ENCODE measurements at regions not wholly inside any gene's neighbourhood (a gene's known extent, or its start where the extent isn't known, plus 50 kb on each side); places are given as distances from the start of the nearest gene placed in this dataset.
A peak's percentile ranks its signal among the peaks of the same experiment; 100 is the strongest.

DNA sequence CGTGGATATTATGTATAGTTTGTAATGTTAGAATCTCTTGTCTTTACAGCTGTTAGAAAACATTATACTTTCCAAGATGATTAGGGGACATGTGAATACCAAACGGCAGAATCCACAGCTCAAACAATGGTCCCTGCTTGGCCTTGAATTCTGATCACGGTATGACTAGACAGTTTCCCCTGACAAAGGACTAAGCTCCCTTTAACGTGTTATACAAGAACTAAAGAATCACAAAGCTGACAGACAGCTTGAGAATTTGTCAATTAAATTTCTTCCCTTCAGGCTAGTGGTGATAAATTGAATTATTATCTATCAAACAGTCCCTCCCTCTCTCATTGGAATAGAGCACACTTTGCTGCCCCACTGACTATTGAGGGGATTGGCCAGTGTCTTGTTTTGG lies 359.2 kb upstream of the ID2 start (continued):
- TF ChIP-seq ZNF521 (tag by site-specific recombination; IDR thresholded peaks at IDR 0.05): no peak

DNA sequence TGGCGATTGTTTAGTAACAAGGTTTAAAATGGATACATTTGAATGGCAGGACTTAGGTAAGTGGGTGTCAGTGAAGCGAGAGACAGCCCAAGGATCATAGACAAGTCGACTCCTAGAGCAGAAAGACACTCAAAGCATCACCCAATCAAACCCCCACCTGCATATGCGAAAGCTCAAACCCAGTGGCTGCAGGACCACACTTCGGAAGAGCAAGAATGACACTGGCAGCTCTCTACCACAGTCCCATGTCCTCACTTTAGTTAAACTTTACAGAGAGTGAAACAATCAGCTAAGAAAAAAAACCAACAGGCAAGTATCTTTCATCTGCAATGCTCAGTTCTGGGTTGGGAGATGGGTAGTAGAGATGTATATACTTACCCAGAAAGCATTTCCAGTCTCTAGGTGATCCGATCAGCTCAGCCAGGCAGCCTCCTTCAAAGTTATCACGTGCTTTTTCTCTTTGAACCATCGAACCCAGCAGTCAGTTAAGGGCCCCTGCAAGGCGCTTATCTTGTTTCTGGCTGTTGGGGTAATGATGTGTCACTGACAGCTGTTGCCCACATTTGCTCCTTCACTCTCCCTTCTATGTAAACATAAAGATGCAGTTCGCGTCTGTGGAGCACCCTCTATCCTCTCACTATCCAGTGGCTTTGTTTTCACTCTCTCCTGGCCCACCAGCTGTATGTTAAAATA lies 357.5 kb upstream of the ID2 start:
- no peaks in the 10 kb centered on the region for H3K36me3 ChIP-seq (ENCODE audit: control insufficient read depth in 2 of 2, insufficient read depth in 1 of 2, low read length in 2 of 2)
- H3K27ac ChIP-seq (ENCODE audit: extremely low read depth, low read depth, low read length): no peak overlapping the region
- no peaks in the 10 kb centered on the region for H3K9me3 ChIP-seq (ENCODE audit: control insufficient read depth, insufficient read depth, low read depth, low read length)
- H3K4me3 ChIP-seq (ENCODE audit: low read depth, low read length): no peak overlapping the region
- no peaks in the 10 kb centered on the region for H3K4me1 ChIP-seq (ENCODE audit: control insufficient read depth, insufficient read depth, low read length)
- ChIA-PET POLR2A (interaction anchor here (1.5 kb wide), 1 partner anchor 358 kb away, joined by 4 read pairs; the partner anchor contains the start of gene ID2), CTCF (interaction anchor here (0.6 to 1.0 kb wide), 2 partner anchors 9 to 1227 kb away, joined by 3 read pairs; no protein-coding TSS in a partner anchor)
- TF ChIP-seq ZNF433 (tag by site-specific recombination; IDR thresholded peaks at IDR 0.05; ENCODE audit: low read depth) (no peak), SCRT2 (tag by site-specific recombination; IDR thresholded peaks at IDR 0.05) (0 out of 2 replicates have a peak, but pooled peaks have one; percentile 19)

DNA sequence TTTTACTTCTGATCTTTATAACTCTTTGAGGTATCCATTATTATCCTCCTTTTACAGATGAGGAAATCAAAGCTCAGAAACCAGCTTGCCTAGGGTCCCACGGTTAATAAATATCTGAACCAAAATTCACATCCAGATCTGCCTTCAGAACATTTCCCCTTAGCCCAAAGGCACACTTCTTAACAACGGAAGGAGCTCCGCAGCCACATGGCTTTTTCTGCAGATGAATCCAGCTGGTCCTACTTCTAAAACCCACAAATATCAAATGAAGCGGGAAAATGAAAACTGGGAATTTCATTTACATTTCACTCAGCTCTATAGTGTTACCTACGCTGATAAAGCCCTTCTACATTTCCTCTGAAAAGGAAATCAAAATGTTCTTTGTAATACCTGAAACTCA lies 357.0 kb upstream of the ID2 start:
- Histone ChIP-seq H3K27ac (ENCODE audit: extremely low read depth, low read depth, low read length) (no peak overlapping the region), H3K4me3 (ENCODE audit: low read depth, low read length) (no peak overlapping the region), H3K36me3 (ENCODE audit: control insufficient read depth in 2 of 2, insufficient read depth in 1 of 2, low read length in 2 of 2) (no peaks in the 10 kb centered on the region), H3K4me1 (ENCODE audit: control insufficient read depth, insufficient read depth, low read length) (no peaks in the 10 kb centered on the region), H3K9me3 (ENCODE audit: control insufficient read depth, insufficient read depth, low read depth, low read length) (no peaks in the 10 kb centered on the region)
- TF ChIP-seq ZNF2 (tag by site-specific recombination; IDR thresholded peaks at IDR 0.05) (no peak), KLF7 (tag by site-specific recombination; IDR thresholded peaks at IDR 0.05; ENCODE audit: borderline replicate concordance) (no peak), GFI1B (tag by site-specific recombination; IDR thresholded peaks at IDR 0.05) (no peak), ZNF785 (tag by site-specific recombination; IDR thresholded peaks at IDR 0.05) (no peak), ZNF311 (tag by site-specific recombination; IDR thresholded peaks at IDR 0.05; ENCODE audit: borderline replicate concordance) (no peak), ZNF610 (tag by site-specific recombination; IDR thresholded peaks at IDR 0.05; ENCODE audit: borderline replicate concordance) (no peak), ZNF585B (tag by site-specific recombination; IDR thresholded peaks at IDR 0.05) (no peak), YY2 (tag by site-specific recombination; IDR thresholded peaks at IDR 0.05) (no peak), ZNF391 (tag by site-specific recombination; IDR thresholded peaks at IDR 0.05; ENCODE audit: borderline replicate concordance, low read depth) (no peak), ZNF121 (tag by site-specific recombination; IDR thresholded peaks at IDR 0.05) (no peak), ZNF394 (tag by site-specific recombination; IDR thresholded peaks at IDR 0.05; ENCODE audit: borderline replicate concordance) (no peak)
- TF ChIP-seq, protein P1, sequence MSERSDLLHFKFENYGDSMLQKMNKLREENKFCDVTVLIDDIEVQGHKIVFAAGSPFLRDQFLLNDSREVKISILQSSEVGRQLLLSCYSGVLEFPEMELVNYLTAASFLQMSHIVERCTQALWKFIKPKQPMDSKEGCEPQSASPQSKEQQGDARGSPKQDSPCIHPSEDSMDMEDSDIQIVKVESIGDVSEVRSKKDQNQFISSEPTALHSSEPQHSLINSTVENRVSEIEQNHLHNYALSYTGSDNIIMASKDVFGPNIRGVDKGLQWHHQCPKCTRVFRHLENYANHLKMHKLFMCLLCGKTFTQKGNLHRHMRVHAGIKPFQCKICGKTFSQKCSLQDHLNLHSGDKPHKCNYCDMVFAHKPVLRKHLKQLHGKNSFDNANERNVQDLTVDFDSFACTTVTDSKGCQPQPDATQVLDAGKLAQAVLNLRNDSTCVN (tag by site-specific recombination; optimal IDR thresholded peaks at IDR 0.05): no peak
- TF ChIP-seq, protein P2, sequence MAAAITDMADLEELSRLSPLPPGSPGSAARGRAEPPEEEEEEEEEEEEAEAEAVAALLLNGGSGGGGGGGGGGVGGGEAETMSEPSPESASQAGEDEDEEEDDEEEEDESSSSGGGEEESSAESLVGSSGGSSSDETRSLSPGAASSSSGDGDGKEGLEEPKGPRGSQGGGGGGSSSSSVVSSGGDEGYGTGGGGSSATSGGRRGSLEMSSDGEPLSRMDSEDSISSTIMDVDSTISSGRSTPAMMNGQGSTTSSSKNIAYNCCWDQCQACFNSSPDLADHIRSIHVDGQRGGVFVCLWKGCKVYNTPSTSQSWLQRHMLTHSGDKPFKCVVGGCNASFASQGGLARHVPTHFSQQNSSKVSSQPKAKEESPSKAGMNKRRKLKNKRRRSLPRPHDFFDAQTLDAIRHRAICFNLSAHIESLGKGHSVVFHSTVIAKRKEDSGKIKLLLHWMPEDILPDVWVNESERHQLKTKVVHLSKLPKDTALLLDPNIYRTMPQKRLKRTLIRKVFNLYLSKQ (tag by site-specific recombination; IDR thresholded peaks at IDR 0.05; ENCODE audit: borderline replicate concordance): no peak
- TF ChIP-seq, protein P3, sequence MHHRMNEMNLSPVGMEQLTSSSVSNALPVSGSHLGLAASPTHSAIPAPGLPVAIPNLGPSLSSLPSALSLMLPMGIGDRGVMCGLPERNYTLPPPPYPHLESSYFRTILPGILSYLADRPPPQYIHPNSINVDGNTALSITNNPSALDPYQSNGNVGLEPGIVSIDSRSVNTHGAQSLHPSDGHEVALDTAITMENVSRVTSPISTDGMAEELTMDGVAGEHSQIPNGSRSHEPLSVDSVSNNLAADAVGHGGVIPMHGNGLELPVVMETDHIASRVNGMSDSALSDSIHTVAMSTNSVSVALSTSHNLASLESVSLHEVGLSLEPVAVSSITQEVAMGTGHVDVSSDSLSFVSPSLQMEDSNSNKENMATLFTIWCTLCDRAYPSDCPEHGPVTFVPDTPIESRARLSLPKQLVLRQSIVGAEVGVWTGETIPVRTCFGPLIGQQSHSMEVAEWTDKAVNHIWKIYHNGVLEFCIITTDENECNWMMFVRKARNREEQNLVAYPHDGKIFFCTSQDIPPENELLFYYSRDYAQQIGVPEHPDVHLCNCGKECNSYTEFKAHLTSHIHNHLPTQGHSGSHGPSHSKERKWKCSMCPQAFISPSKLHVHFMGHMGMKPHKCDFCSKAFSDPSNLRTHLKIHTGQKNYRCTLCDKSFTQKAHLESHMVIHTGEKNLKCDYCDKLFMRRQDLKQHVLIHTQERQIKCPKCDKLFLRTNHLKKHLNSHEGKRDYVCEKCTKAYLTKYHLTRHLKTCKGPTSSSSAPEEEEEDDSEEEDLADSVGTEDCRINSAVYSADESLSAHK (tag by site-specific recombination; IDR thresholded peaks at IDR 0.05): no peak
- TF ChIP-seq, protein P4, sequence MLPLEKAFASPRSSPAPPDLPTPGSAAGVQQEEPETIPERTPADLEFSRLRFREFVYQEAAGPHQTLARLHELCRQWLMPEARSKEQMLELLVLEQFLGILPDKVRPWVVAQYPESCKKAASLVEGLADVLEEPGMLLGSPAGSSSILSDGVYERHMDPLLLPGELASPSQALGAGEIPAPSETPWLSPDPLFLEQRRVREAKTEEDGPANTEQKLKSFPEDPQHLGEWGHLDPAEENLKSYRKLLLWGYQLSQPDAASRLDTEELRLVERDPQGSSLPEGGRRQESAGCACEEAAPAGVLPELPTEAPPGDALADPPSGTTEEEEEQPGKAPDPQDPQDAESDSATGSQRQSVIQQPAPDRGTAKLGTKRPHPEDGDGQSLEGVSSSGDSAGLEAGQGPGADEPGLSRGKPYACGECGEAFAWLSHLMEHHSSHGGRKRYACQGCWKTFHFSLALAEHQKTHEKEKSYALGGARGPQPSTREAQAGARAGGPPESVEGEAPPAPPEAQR (tag by site-specific recombination; IDR thresholded peaks at IDR 0.05): no peak
- TF ChIP-seq, protein P5, sequence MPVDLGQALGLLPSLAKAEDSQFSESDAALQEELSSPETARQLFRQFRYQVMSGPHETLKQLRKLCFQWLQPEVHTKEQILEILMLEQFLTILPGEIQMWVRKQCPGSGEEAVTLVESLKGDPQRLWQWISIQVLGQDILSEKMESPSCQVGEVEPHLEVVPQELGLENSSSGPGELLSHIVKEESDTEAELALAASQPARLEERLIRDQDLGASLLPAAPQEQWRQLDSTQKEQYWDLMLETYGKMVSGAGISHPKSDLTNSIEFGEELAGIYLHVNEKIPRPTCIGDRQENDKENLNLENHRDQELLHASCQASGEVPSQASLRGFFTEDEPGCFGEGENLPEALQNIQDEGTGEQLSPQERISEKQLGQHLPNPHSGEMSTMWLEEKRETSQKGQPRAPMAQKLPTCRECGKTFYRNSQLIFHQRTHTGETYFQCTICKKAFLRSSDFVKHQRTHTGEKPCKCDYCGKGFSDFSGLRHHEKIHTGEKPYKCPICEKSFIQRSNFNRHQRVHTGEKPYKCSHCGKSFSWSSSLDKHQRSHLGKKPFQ (tag by site-specific recombination; IDR thresholded peaks at IDR 0.05): no peak
- ChIA-PET CTCF (interaction anchor here (0.7 kb wide), 1 partner anchor 11 kb away, joined by 3 read pairs; no protein-coding TSS in a partner anchor), POLR2A (interaction anchor here (1.5 kb wide), 1 partner anchor 357 kb away, joined by 4 read pairs; the partner anchor contains the start of gene ID2)
